OCI-LY7 (cell line): ENCODE measurements at regions not wholly inside any gene's neighbourhood (a gene's known extent, or its start where the extent isn't known, plus 50 kb on each side); places are given as distances from the start of the nearest gene placed in this dataset.

ENCODE experiments used
- CTCF ChIP-seq: fragments of 200-600 bp; sonication (generic); conservative IDR thresholded peaks from 2 replicates; pipeline ENCODE4 v1.5.1; 2014; ENCODE audit warnings: mild to moderate bottlenecking, antibody characterized with exemption, low read length, moderate library complexity, mixed read lengths
- EZH2phosphoT487 ChIP-seq: fragments of 200-600 bp; sonication (generic); IDR thresholded peaks from 2 replicates; pipeline ENCODE4 v1.6.1; 2018; ENCODE audit warnings: low read depth, borderline replicate concordance, mild to moderate bottlenecking, mixed run types, antibody characterized with exemption, low read length, moderate library complexity, mixed read lengths

- TF ChIP-seq CTCF (no peak), EZH2phosphoT487 (no peak)
Measured at GRCh38 chr7:142470544-142470830, 212.6 kb upstream of the PRSS58 start.
